ENCODE measurements at regions not wholly inside any gene's neighbourhood (a gene's known extent, or its start where the extent isn't known, plus 50 kb on each side); places are given as distances from the start of the nearest gene placed in this dataset.

GRCh38 chr4:128481752-128482480 lies 194.3 kb upstream of the PGRMC2 start:
- TF ChIP-seq FOXP4 (CRISPR knock-in tag; IDR thresholded peaks at IDR 0.05) (no peak), ATF3 (CRISPR knock-in tag; conservative IDR thresholded peaks at IDR 0.05) (no peak), CTCF (IDR thresholded peaks at IDR 0.05) (no peak), CREM (CRISPR knock-in tag; IDR thresholded peaks at IDR 0.05) (no peak)
